ENCODE measurements at regions not wholly inside any gene's neighbourhood (a gene's known extent, or its start where the extent isn't known, plus 50 kb on each side); places are given as distances from the start of the nearest gene placed in this dataset.
"Not testable (repeated sequence)": the region's sequence is repeated elsewhere in the genome, so short reads cannot be mapped to it uniquely, and the experiment has no call there.

DNA sequence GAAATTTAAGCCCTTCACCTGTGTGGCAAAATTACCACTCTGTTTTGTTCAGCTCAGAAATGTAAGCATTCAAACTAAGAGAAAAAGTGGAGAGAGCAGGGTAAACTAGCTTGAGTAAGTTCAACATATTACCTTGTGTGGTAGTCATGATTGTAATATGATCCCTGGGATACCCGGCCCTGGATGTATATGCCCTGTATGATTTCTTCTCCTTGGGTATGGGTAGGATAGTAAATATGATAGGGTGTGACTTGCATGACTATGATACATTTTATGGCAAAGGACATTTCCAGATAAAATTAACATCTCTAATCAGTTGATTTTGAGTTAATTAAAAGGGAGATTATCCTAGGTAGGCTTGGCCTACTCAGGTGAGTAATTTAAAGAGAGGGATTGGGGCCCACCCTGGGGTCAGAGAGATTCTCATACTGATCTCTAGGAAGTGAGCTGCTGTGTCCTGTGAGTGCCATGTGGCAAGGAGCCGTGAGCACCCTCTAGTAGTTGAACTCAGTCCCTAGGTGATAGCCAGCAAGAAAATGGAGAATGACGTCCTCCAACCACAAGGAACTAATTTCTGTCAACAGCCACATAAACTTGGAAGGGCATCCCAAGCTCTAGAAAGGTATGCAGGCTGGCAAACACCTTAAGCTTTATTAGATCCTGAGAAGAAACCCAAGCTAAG lies 62.2 kb upstream of the ANXA1 start:
- H4K8ac ChIP-seq (ENCODE audit: low read depth, low read length): no peak overlapping the region
- no peak overlapping the region for H2BK5ac ChIP-seq (ENCODE audit: low read length)
- H4K5ac ChIP-seq (ENCODE audit: low read length): no peak overlapping the region
- WGBS (ENCODE audit: extremely low coverage, insufficient coverage, low lambda C conversion rate): no CpG with 5 or more reads among the region's 3 CpGs
- H3K27me3 ChIP-seq (ENCODE audit: insufficient read depth, low read length, poor library complexity): no peaks in the 10 kb centered on the region
- H3K18ac ChIP-seq (ENCODE audit: low read length): no peak overlapping the region
- no peak overlapping the region for H3K23ac ChIP-seq (ENCODE audit: low read length)
- H2BK15ac ChIP-seq (replicated peaks; ENCODE audit: low read depth): no peak overlapping the region
- H3K4me2 ChIP-seq (ENCODE audit: low read length): no peak overlapping the region
- no peaks in the 10 kb centered on the region for H3K36me3 ChIP-seq (ENCODE audit: control insufficient read depth, insufficient read depth, low read length)
- no peak overlapping the region for H2AK5ac ChIP-seq (ENCODE audit: low read length)
- no peak overlapping the region for H3K27ac ChIP-seq (ENCODE audit: low read depth, low read length)
- H3K79me2 ChIP-seq (ENCODE audit: control insufficient read depth, insufficient read depth, low read length): no peaks in the 10 kb centered on the region
- no peak overlapping the region for H3K9ac ChIP-seq (ENCODE audit: low read length)
- DNase-seq: no peak
- H2BK120ac ChIP-seq (ENCODE audit: low read depth, low read length): no peak overlapping the region
- H3K56ac ChIP-seq (ENCODE audit: low read length): no peak overlapping the region
- no peaks in the 10 kb centered on the region for H3K4me1 ChIP-seq (ENCODE audit: control insufficient read depth, low read depth, low read length)
- H3K79me1 ChIP-seq (ENCODE audit: low read length): no peaks in the 10 kb centered on the region
- no peak overlapping the region for H3K4me3 ChIP-seq (ENCODE audit: low read length)
- H3K4ac ChIP-seq (ENCODE audit: low read depth, low read length): no peak overlapping the region

GRCh38 chr9:73087876-73088275 lies 63.8 kb upstream of the ANXA1 start:
- not testable (repeated sequence) for H4K5ac ChIP-seq (ENCODE audit: low read length); H3K27ac ChIP-seq (ENCODE audit: low read depth, low read length); H3K79me1 ChIP-seq (ENCODE audit: low read length); H3K4me3 ChIP-seq (ENCODE audit: low read length); H3K9ac ChIP-seq (ENCODE audit: low read length); H2BK5ac ChIP-seq (ENCODE audit: low read length); H3K56ac ChIP-seq (ENCODE audit: low read length); H3K27me3 ChIP-seq (ENCODE audit: insufficient read depth, low read length, poor library complexity); H3K18ac ChIP-seq (ENCODE audit: low read length); H3K4ac ChIP-seq (ENCODE audit: low read depth, low read length); H2BK120ac ChIP-seq (ENCODE audit: low read depth, low read length); H3K79me2 ChIP-seq (ENCODE audit: control insufficient read depth, insufficient read depth, low read length); H3K4me1 ChIP-seq (ENCODE audit: control insufficient read depth, low read depth, low read length); H3K23ac ChIP-seq (ENCODE audit: low read length); H4K8ac ChIP-seq (ENCODE audit: low read depth, low read length); H3K4me2 ChIP-seq (ENCODE audit: low read length); H2AK5ac ChIP-seq (ENCODE audit: low read length); H2BK15ac ChIP-seq (replicated peaks; ENCODE audit: low read depth); H3K36me3 ChIP-seq (ENCODE audit: control insufficient read depth, insufficient read depth, low read length); DNase-seq
- WGBS (ENCODE audit: extremely low coverage, insufficient coverage, low lambda C conversion rate): no CpG with 5 or more reads among the region's 4 CpGs

GRCh38 chr9:73083519-73083918 lies 68.1 kb upstream of the ANXA1 start:
- H3K18ac ChIP-seq (ENCODE audit: low read length): no peak overlapping the region
- DNase-seq: no peak
- H3K4ac ChIP-seq (ENCODE audit: low read depth, low read length): no peak overlapping the region
- H3K9ac ChIP-seq (ENCODE audit: low read length): no peak overlapping the region
- no peaks in the 10 kb centered on the region for H3K79me2 ChIP-seq (ENCODE audit: control insufficient read depth, insufficient read depth, low read length)
- no peak overlapping the region for H2BK5ac ChIP-seq (ENCODE audit: low read length)
- H2BK15ac ChIP-seq (replicated peaks; ENCODE audit: low read depth): no peak overlapping the region
- H4K5ac ChIP-seq (ENCODE audit: low read length): no peak overlapping the region
- no peaks in the 10 kb centered on the region for H3K36me3 ChIP-seq (ENCODE audit: control insufficient read depth, insufficient read depth, low read length)
- H4K8ac ChIP-seq (ENCODE audit: low read depth, low read length): no peak overlapping the region
- H3K27ac ChIP-seq (ENCODE audit: low read depth, low read length): no peak overlapping the region
- H3K4me3 ChIP-seq (ENCODE audit: low read length): no peak overlapping the region
- no peak overlapping the region for H3K4me2 ChIP-seq (ENCODE audit: low read length)
- H3K23ac ChIP-seq (ENCODE audit: low read length): no peak overlapping the region
- H2BK120ac ChIP-seq (ENCODE audit: low read depth, low read length): no peak overlapping the region
- no peak overlapping the region for H2AK5ac ChIP-seq (ENCODE audit: low read length)
- peaks cover 2% of the 10 kb centered on the region for H3K4me1 ChIP-seq (ENCODE audit: control insufficient read depth, low read depth, low read length)
- no peaks in the 10 kb centered on the region for H3K27me3 ChIP-seq (ENCODE audit: insufficient read depth, low read length, poor library complexity)
- no peaks in the 10 kb centered on the region for H3K79me1 ChIP-seq (ENCODE audit: low read length)
- no peak overlapping the region for H3K56ac ChIP-seq (ENCODE audit: low read length)

GRCh38 chr9:73081979-73082657 lies 69.5 kb upstream of the ANXA1 start:
- H3K79me1 ChIP-seq (ENCODE audit: low read length): no peaks in the 10 kb centered on the region
- no peak overlapping the region for H3K4me2 ChIP-seq (ENCODE audit: low read length)
- H3K56ac ChIP-seq (ENCODE audit: low read length): no peak overlapping the region
- no peak overlapping the region for H2BK120ac ChIP-seq (ENCODE audit: low read depth, low read length)
- H3K18ac ChIP-seq (ENCODE audit: low read length): no peak overlapping the region
- H3K79me2 ChIP-seq (ENCODE audit: control insufficient read depth, insufficient read depth, low read length): no peaks in the 10 kb centered on the region
- peak; percentile 67 for DNase-seq
- no peak overlapping the region for H3K4ac ChIP-seq (ENCODE audit: low read depth, low read length)
- H2BK5ac ChIP-seq (ENCODE audit: low read length): no peak overlapping the region
- no peak overlapping the region for H3K4me3 ChIP-seq (ENCODE audit: low read length)
- no peak overlapping the region for H2BK15ac ChIP-seq (replicated peaks; ENCODE audit: low read depth)
- no peak overlapping the region for H4K8ac ChIP-seq (ENCODE audit: low read depth, low read length)
- H3K27me3 ChIP-seq (ENCODE audit: insufficient read depth, low read length, poor library complexity): no peaks in the 10 kb centered on the region
- no peak overlapping the region for H3K23ac ChIP-seq (ENCODE audit: low read length)
- peaks cover 2% of the 10 kb centered on the region for H3K4me1 ChIP-seq (ENCODE audit: control insufficient read depth, low read depth, low read length)
- WGBS (ENCODE audit: extremely low coverage, insufficient coverage, low lambda C conversion rate): 100% methylated on average over 1 of the region's 2 CpGs
- no peak overlapping the region for H4K5ac ChIP-seq (ENCODE audit: low read length)
- H2AK5ac ChIP-seq (ENCODE audit: low read length): no peak overlapping the region
- no peaks in the 10 kb centered on the region for H3K36me3 ChIP-seq (ENCODE audit: control insufficient read depth, insufficient read depth, low read length)
- H3K27ac ChIP-seq (ENCODE audit: low read depth, low read length): no peak overlapping the region
- no peak overlapping the region for H3K9ac ChIP-seq (ENCODE audit: low read length)

- Histone ChIP-seq H3K4me3 (ENCODE audit: low read length) (no peak overlapping the region), H3K79me1 (ENCODE audit: low read length) (no peaks in the 10 kb centered on the region), H2BK15ac (replicated peaks; ENCODE audit: low read depth) (no peak overlapping the region), H2AK5ac (ENCODE audit: low read length) (no peak overlapping the region), H3K4me2 (ENCODE audit: low read length) (no peak overlapping the region), H3K23ac (ENCODE audit: low read length) (no peak overlapping the region), H3K27ac (ENCODE audit: low read depth, low read length) (no peak overlapping the region), H3K79me2 (ENCODE audit: control insufficient read depth, insufficient read depth, low read length) (no peaks in the 10 kb centered on the region), H3K27me3 (ENCODE audit: insufficient read depth, low read length, poor library complexity) (no peaks in the 10 kb centered on the region), H3K9ac (ENCODE audit: low read length) (no peak overlapping the region), H3K56ac (ENCODE audit: low read length) (no peak overlapping the region), H4K5ac (ENCODE audit: low read length) (no peak overlapping the region), H3K4me1 (ENCODE audit: control insufficient read depth, low read depth, low read length) (peaks cover 2% of the 10 kb centered on the region), H3K18ac (ENCODE audit: low read length) (no peak overlapping the region), H2BK5ac (ENCODE audit: low read length) (no peak overlapping the region), H4K8ac (ENCODE audit: low read depth, low read length) (no peak overlapping the region), H2BK120ac (ENCODE audit: low read depth, low read length) (no peak overlapping the region), H3K4ac (ENCODE audit: low read depth, low read length) (no peak overlapping the region), H3K36me3 (ENCODE audit: control insufficient read depth, insufficient read depth, low read length) (no peaks in the 10 kb centered on the region)
- DNase-seq: peak; percentile 40
- WGBS (ENCODE audit: extremely low coverage, insufficient coverage, low lambda C conversion rate): no CpG with 5 or more reads among the region's 3 CpGs
These were observed 71.5 kb upstream of the ANXA1 start for GRCh38 chr9:73080110-73080694.
